GM21825 (cell line): ENCODE measurements at regions not wholly inside any gene's neighbourhood (a gene's known extent, or its start where the extent isn't known, plus 50 kb on each side); places are given as distances from the start of the nearest gene placed in this dataset.
"Not testable (repeated sequence)": the region's sequence is repeated elsewhere in the genome, so short reads cannot be mapped to it uniquely, and the experiment has no call there.

Experiments
- ATAC-seq: cut with Tn5 transposase; IDR thresholded peaks from one replicate; pipeline ENCODE4 v1.9.1; 2021; ENCODE audit warnings: mild to moderate bottlenecking, moderate library complexity; ENCODE audit not compliant: unreplicated experiment

- ATAC-seq = no peak
Measured at GRCh38 chr1:222187566-222188332, 360.2 kb downstream of the HHIPL2 start.

GRCh38 chr1:222182641-222183040, 365.3 kb downstream of the HHIPL2 start:
- ATAC-seq = no peak

- no peak for ATAC-seq
Measured at GRCh38 chr1:222181191-222181590, 366.7 kb downstream of the HHIPL2 start.

GRCh38 chr1:222177496-222177895, 370.4 kb downstream of the HHIPL2 start:
- ATAC-seq = not testable (repeated sequence)

GRCh38 chr1:222171005-222171404, 376.9 kb downstream of the HHIPL2 start:
- ATAC-seq = peak; percentile 68

- ATAC-seq = no peak
Measured at GRCh38 chr1:222168621-222169020, 379.3 kb downstream of the HHIPL2 start.

GRCh38 chr1:222167896-222168295, 380.0 kb downstream of the HHIPL2 start:
- no peak for ATAC-seq

GRCh38 chr1:222167111-222167510, 380.8 kb downstream of the HHIPL2 start:
- ATAC-seq = peak; percentile 60

GRCh38 chr1:222165629-222166028, 382.3 kb downstream of the HHIPL2 start:
- ATAC-seq = no peak

GRCh38 chr1:222163895-222164294, 384.0 kb downstream of the HHIPL2 start:
- ATAC-seq = no peak

- no peak for ATAC-seq
Measured at GRCh38 chr1:222161676-222162075, 386.2 kb downstream of the HHIPL2 start.

GRCh38 chr1:222157612-222158011, 390.3 kb downstream of the HHIPL2 start:
- no peak for ATAC-seq

- no peak for ATAC-seq
Measured at GRCh38 chr1:222140206-222140605, 398.3 kb upstream of the DUSP10 start.

- no peak for ATAC-seq
Measured at GRCh38 chr1:222138095-222138494, 396.2 kb upstream of the DUSP10 start.

- no peak for ATAC-seq
Measured at GRCh38 chr1:222136869-222137268, 395.0 kb upstream of the DUSP10 start.

- ATAC-seq = no peak
Measured at GRCh38 chr1:222129041-222129440, 387.2 kb upstream of the DUSP10 start.

- ATAC-seq = no peak
Measured at GRCh38 chr1:222127526-222128152, 385.8 kb upstream of the DUSP10 start.

GRCh38 chr1:222127096-222127495, 385.2 kb upstream of the DUSP10 start:
- ATAC-seq = no peak

- no peak for ATAC-seq
Measured at GRCh38 chr1:222126052-222126451, 384.2 kb upstream of the DUSP10 start.

- ATAC-seq = no peak
Measured at GRCh38 chr1:222124602-222125001, 382.7 kb upstream of the DUSP10 start.

- ATAC-seq = no peak
Measured at GRCh38 chr1:222123111-222123510, 381.2 kb upstream of the DUSP10 start.

- ATAC-seq = no peak
Measured at GRCh38 chr1:222117809-222118208, 375.9 kb upstream of the DUSP10 start.
